GM12892 (cell line): ENCODE measurements at regions not wholly inside any gene's neighbourhood (a gene's known extent, or its start where the extent isn't known, plus 50 kb on each side); places are given as distances from the start of the nearest gene placed in this dataset.

Experiments
- POLR2A ChIP-seq: IDR thresholded peaks from 2 replicates; pipeline ENCODE4 v1.6.1; 2011; ENCODE audit warnings: low read depth, low read length, control low read depth
- POLR2AphosphoS5 ChIP-seq: IDR thresholded peaks from 2 replicates; pipeline ENCODE4 v1.6.1; 2011; ENCODE audit warnings: low read depth, low read length, control low read depth

DNA sequence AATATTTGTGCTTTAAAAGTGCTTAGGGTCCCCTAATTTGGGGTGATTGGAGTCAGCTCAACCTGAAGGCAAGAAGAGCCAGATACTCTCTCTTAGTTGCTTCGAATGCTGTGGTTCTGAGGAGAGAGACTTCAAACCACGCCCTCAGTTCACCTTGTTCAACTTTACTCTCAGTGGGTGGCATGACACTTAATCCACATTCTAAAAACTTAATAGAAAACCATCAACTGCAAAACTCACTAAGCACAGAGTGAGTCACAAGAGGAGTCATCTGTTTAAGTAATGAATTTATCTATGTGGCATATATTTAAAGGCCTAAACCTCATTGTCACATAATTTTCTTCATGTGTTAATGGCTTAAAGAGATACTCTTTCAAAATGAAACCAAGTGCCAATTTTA, 99.5 kb upstream of the SLC4A4 start:
- TF ChIP-seq POLR2A, result no peak
- no peak for TF ChIP-seq POLR2AphosphoS5
